HG03039 (cell line): ENCODE measurements at regions not wholly inside any gene's neighbourhood (a gene's known extent, or its start where the extent isn't known, plus 50 kb on each side); places are given as distances from the start of the nearest gene placed in this dataset.

Experiments used
- ATAC-seq: cut with Tn5 transposase; IDR thresholded peaks from one replicate; pipeline ENCODE4 v1.9.1; 2021; ENCODE audit warnings: mild to moderate bottlenecking, moderate library complexity; ENCODE audit not compliant: unreplicated experiment

- ATAC-seq, result no peak
These were observed 777.5 kb downstream of the OTOL1 start for GRCh38 chr3:162274070-162274469.

DNA sequence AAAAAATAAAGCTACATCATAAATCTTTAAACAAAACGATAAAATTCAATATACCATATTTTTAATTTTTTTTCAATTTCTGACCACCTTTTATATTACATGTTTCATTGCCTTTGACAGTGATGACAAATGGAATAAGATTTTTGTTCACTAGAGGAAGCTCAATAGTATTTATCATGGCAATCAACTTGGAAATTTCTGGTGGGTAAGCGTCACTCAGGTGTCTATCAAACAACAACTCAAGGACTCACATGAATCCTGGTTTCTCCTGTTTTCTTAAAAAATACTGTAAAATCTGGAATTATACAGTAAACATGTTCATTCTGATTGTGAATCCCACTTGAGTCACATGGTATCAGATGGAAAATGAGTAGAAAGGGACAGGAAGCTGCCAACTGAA lies 782.2 kb downstream of the OTOL1 start:
- ATAC-seq, result no peak

DNA sequence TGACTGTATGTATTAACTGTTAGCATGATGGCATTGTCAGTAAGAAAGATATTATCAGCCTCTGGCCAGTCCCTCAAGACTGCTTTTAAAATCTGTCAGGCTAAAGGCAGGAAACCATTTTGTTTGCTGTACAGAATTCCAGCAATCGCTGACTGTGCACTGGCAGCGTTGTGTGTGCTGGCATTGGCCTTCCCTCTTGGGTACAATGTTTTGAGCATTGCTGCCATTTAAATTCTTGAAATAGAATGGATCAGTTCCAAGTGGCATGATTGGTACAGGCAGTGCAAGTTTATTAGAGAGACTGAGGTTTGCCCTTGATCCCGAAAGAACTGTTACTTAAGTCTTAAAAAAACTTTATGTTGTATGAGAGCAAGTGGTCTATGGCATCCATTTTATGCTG lies 788.7 kb downstream of the OTOL1 start:
- no peak for ATAC-seq

DNA sequence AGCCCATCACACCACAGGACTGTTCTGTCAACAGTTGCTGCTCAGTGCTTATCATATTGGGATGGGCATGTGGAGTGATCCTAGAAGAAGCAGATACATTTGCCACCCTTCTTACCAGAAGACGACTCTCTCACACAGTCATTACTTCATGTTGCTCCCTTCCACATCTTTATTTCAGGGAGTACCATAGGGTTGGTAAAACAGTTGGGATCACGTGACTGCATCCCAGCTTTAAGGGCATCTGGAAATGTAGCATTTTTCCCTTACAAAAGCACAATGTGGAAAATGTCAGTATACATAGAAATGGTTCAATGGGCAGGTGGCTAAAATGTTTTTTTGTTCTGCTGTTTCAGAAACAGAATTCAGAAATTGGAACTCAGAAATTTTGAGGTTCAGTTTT lies 791.0 kb downstream of the OTOL1 start:
- no peak for ATAC-seq

- ATAC-seq, result no peak
These were observed 795.8 kb downstream of the OTOL1 start for GRCh38 chr3:162292409-162292808.

DNA sequence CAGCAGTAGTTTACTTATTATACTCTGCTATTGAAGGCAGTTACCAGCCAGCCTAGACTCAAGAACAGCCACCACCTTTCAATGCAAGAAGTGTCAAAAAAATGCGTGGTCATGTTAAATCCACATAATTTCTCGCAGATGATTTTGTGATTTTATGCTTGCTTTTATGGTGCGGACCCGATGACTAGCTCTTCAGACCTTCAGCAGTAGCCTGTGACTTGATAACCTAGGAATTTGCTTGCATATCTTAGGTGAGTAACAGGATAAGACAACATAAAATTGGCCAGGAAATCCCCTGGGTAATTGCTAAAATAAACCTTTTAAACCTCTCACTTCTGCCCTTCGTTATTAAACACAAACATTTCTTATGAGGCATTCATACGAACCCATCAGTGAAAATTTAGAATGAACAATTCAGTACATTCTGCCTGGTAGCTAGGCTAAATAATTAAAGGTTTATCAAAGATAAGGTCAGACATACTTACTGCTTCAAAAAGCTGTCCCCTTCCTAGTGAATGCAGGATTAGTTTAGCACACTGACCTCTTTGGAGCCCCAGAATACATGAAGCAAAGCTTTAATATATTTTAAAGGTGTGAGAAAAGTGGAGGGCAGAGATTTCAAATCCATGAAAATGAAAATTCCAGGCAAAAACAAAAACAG lies 798.8 kb downstream of the OTOL1 start:
- no peak for ATAC-seq

DNA sequence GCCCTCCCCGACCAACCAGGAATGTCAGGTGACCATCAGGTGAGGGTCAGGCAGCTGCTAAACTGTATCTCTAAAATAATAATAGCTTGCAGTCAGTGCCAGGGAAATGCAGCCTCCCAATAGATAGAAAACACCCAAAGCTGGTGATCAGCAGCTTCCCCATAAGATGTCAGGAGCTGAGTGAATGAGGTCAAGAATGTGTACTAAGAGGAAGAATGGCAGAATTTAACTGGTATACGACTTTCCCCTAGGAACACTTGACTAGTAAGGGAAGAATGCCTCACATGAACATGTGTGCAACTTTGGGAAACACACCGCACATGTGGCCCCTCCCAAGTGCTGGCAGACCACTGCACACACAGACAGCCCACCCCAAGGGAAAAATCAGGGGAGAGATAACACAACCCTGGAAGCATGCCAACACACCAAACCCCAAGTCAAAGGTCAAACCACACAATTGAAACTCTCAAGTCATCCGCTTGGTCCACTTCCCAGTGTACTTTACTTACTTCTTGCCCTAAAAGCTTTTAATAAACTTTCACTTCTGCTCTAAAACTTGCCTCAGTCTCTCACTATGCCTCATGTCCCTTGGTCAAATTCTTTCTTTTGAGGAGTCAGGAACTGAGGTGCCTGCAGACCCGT lies 806.5 kb downstream of the OTOL1 start:
- ATAC-seq, result no peak

DNA sequence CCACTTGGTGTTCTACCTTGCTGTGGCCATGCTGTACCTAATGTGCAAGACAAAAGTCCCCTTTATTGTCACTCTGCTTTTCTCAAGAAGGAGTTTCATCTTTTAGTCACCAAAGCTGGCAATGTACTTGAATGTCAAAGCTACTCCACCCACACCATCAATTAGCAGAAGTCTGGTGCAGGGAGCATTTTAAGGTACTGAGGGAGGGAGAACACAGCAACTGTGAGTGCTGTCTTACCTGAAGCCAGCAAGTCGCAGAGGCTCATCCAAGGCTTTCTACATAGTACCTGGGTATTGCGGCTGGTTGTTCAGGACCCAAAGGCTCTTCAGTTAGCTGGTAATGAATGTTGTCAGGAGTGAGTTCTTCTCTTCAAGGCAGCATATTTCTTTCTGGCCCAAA lies 820.4 kb downstream of the OTOL1 start:
- ATAC-seq, result no peak

- no peak for ATAC-seq
These were observed 832.0 kb downstream of the OTOL1 start for GRCh38 chr3:162328649-162329048.

DNA sequence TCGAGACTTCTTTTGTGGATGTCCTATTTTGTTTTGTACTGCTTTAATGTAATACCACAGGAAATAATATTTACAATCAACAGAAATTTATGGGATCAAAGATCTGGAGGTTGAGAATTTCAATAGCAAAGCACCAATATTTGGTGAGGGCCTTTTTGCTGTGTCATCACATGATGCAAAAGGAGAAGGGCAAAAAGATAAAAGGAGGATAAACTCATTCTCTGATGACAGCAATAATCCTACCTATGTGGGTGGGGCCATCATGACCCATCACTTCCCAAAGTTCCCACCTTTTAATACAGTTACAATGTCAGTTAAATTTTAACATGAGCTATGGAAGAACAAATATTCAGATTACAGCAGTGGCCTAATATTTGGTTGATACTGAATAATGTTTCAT lies 832.9 kb downstream of the OTOL1 start:
- ATAC-seq, result no peak

DNA sequence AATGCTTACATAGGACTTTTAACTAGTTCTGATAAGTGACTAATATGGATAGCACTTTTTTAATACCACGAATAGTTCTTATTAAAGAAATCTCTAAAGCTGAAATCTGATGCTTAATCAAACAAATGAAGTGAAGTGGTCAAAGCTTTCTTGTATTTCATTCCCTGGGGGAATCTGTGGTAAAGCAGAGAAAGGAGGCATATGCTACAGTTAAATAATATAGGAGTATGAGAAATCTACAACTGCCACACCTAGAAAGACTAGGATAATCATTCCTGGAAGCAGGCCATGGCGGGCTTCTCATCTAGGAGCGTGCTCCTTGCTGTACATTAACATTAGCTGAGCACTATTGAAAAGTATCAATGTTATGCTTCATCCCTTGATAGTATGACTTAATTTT lies 835.7 kb downstream of the OTOL1 start:
- ATAC-seq, result no peak

- no peak for ATAC-seq
These were observed 837.9 kb downstream of the OTOL1 start for GRCh38 chr3:162334537-162334936.

DNA sequence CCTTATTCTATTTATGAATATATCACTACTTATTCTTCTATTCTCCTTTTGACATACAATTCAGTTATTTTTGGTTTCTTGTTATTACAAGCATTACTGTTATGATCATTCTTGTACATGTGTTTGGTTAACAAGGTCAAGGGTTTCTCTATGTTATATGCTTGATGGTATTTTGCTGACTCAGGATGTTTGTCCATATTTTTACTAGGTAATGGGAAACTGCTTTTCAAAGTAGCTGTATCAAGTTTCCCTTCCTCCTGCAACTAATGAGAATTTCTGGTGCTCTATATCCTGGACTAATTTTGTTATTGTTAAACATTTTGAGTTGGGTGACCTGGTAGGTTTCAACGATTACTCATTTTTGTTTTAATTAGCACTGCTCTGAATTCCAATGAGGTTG lies 841.0 kb downstream of the OTOL1 start:
- ATAC-seq, result no peak

GRCh38 chr3:162338514-162338913 lies 841.9 kb downstream of the OTOL1 start:
- no peak for ATAC-seq

DNA sequence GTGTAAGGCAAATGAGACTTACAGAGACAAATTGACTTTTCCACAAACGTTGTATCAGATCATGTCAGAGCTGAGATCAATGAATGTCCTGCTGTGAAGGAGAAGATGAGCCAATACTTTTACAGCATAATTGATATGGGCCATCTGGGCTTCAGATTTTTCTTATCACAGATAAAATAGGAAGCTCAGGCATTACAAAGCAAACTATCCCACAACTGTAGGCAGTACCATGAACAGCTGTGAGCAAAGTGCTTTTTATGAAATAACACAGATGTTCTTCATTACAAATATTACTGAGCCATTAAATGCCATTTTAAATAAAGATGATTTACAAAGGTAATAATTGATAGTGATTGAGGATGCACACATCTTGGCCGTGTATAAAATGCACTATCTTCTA lies 852.3 kb downstream of the OTOL1 start:
- ATAC-seq, result no peak

- no peak for ATAC-seq
These were observed 856.8 kb downstream of the OTOL1 start for GRCh38 chr3:162353414-162353813.

DNA sequence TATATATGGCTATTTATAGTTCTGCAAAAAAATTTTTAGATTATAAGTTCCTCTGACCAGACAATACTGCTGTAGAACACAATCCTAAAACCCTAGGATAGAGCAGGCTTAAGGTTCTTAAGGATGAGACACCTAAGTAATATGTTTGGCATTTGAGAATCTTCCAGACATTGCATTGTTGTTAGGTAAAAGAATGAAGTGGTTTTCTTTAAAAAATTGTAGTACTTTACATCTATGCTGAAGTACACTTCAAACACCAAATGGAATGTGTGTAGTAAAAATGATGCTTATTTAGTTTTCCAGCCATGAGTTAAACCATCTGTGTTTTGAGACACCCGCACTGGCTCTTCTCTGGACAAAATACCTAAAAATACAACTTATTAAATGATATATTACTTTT lies 857.7 kb downstream of the OTOL1 start:
- no peak for ATAC-seq

- ATAC-seq, result no peak
These were observed 868.6 kb downstream of the OTOL1 start for GRCh38 chr3:162365066-162365719.

DNA sequence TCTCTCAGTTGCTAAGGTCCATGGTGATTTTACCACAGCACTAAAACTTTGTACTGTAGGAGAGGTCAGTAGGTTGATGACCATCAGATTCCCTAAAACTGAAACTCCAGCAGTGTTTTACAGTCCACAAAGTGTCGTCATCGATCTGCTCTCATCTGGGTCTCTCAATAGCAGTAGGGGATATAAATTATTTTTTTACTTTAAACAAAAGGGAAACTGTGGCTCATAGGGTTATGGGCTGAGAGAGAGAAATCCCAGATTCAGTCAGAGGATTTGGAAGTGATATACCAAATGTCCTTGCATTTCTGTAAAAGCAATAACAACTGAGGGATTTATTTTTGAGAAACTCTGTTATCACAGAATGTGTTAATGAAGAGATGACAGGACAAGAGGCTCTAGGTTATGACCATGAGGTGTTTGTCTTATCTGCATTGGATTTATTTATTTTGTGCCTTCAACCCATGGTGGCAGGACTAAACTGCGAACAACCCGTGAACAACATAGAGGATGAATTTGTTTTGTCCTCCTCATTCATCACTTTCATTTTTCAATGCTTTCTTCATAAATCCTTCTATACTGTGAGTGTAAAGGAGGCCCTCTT lies 869.7 kb downstream of the OTOL1 start:
- no peak for ATAC-seq

DNA sequence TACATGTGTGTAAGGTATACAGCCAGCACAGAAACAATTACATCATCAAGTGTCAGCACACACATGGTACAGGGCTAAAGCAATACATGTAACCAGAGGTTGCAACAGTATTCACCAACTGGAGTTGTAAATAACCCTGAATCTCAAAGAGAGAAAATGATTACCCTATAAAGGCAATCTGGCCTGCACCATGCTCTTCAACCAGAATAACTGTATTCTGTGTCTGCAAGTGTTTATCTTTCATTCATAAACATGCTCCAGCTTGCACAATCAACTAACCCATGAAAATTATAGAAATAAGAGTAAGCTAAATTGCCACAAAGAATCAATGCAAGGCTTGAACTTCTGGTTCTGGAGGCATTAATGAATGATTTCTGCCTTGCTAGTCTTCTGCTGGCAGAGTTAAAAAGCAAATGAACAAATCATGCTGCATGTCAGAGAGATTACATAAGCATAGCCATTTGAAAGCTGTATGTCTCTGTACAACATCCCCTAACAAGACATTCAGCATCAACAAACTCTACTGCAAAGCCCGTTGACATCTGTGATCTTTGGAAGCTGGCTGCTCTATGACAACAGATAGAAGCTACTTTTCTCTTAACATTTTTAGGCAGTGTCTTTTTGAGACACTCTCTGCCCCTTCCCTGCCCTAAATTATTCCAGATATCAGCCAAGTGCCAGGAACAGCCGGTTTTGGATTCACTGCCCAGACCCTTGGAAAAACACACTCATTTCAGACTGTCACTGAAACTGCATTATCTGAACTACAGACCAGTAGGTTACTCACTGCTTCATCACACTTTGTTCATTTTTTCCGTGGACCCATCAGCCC lies 871.0 kb downstream of the OTOL1 start:
- ATAC-seq, result no peak

DNA sequence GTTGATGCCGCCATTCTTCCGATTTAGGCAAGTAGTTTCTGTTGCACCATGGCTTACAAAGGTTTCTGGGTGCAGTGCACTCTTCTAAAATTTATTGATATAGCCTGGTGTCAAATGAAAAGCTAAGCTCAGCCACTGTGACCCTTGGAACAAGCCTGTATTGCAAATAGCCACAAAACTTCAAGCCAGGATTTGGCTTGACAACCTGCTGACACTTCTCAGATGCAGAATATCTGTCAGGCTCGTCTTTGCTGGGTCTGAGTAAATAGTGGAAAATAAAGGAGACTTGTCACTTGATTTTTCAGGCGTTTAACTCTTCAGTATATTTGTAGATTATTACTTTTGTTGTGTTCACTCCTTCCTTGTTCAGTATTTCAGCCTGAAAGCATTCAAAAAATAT lies 871.8 kb downstream of the OTOL1 start:
- ATAC-seq, result no peak
